Uterus (tissue), 3 donors: ENCODE measurements at regions not wholly inside any gene's neighbourhood (a gene's known extent, or its start where the extent isn't known, plus 50 kb on each side); places are given as distances from the start of the nearest gene placed in this dataset.
"Not testable (repeated sequence)": the region's sequence is repeated elsewhere in the genome, so short reads cannot be mapped to it uniquely, and the experiment has no call there.

Experiments used
- DNase-seq, 2 donors: peaks; one replicate each; pipeline ENCODE4 v3.0.0-alpha.2; 2019 to 2020
- H3K27ac ChIP-seq, 2 donors: fragments of 200-600 bp; sonication (generic); 1 replicate in 1 of 2; 2 replicates in 1 of 2; pipeline ENCODE4 v1.5.1; 2016 to 2018
- H3K27me3 ChIP-seq, 2 donors: fragments of 200-600 bp; sonication (generic); one replicate each; pipeline ENCODE4 v1.5.1; 2018 to 2019; ENCODE audit warnings: control low read depth in 1 of 2
- H3K36me3 ChIP-seq, 2 donors: fragments of 200-600 bp; sonication (generic); one replicate each; pipeline ENCODE4 v1.5.1; 2019; ENCODE audit warnings: control low read depth in 1 of 2
- H3K4me1 ChIP-seq, 2 donors: fragments of 200-600 bp; sonication (generic); one replicate each; pipeline ENCODE4 v1.5.1; 2018 to 2019; ENCODE audit warnings: control low read depth in 1 of 2
- H3K4me3 ChIP-seq, 2 donors: fragments of 200-600 bp; sonication (generic); 1 replicate in 1 of 2; 2 replicates in 1 of 2; pipeline ENCODE4 v1.5.1; 2018 to 2019; ENCODE audit warnings: mild to moderate bottlenecking in 1 of 2
- H3K9me3 ChIP-seq, 2 donors: fragments of 200-600 bp; sonication (generic); one replicate each; pipeline ENCODE4 v1.5.1; 2019; ENCODE audit warnings: control low read depth in 1 of 2
- POLR2A ChIP-seq, 2 donors: fragments of 450-650 bp; IDR thresholded peaks; one replicate each; pipeline ENCODE4 v1.6.1; 2016; ENCODE audit warnings: antibody characterized with exemption in 2 of 2, mild to moderate bottlenecking in 1 of 2, moderate library complexity in 1 of 2
- intact Hi-C: fragments of 100-400 bp; cut with DNase I; formaldehyde crosslinking; loops from one replicate; pipeline ENCODE4 v1.15.1; 2023; ENCODE audit warnings: low total_unique reads
- TF ChIP-seq, protein P1 (sequence below), 4 experiments: fragments of 200-600 bp in 2 of 4; fragments of 450-650 bp in 2 of 4; sonication (generic) in 2 of 4; IDR thresholded peaks; one replicate each; pipeline ENCODE4 v1.5.1; 2016 to 2019; ENCODE audit warnings: antibody characterized with exemption in 4 of 4, mild to moderate bottlenecking in 2 of 4, moderate library complexity in 1 of 4
- donor health status: DM: yes; HTN: yes; CAD: no.

DNA sequence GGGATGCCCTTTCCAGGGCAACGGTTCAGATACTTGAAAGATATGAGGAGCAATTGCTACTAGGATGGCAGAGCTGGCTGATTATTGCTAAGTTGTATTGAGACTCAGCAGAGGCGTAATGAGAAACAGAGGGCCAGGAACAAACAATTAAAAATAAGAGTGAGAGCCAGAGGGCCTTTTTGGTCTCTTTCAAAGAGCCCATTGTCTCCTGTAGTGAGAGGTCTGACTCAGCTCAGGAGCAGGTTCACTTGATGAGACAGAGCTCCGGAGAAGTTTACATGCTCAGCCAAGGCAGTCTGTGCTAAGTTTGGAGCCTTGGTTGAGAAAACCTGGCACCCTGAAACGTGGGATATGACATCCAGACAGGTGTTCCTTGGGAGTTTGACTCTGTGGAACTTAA, 303.9 kb upstream of the DLGAP1 start:
- H3K27ac ChIP-seq: no peak overlapping the region
- TF ChIP-seq POLR2A (IDR thresholded peaks at IDR 0.05): no peak
- TF ChIP-seq, protein P1, sequence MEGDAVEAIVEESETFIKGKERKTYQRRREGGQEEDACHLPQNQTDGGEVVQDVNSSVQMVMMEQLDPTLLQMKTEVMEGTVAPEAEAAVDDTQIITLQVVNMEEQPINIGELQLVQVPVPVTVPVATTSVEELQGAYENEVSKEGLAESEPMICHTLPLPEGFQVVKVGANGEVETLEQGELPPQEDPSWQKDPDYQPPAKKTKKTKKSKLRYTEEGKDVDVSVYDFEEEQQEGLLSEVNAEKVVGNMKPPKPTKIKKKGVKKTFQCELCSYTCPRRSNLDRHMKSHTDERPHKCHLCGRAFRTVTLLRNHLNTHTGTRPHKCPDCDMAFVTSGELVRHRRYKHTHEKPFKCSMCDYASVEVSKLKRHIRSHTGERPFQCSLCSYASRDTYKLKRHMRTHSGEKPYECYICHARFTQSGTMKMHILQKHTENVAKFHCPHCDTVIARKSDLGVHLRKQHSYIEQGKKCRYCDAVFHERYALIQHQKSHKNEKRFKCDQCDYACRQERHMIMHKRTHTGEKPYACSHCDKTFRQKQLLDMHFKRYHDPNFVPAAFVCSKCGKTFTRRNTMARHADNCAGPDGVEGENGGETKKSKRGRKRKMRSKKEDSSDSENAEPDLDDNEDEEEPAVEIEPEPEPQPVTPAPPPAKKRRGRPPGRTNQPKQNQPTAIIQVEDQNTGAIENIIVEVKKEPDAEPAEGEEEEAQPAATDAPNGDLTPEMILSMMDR (IDR thresholded peaks at IDR 0.05): no peak
- no peak overlapping the region for H3K4me3 ChIP-seq
- intact Hi-C loops: no loop called here
- no peak for DNase-seq
- no peaks in the 10 kb centered on the region for H3K27me3 ChIP-seq
- H3K4me1 ChIP-seq: no peaks in the 10 kb centered on the region
- no peaks in the 10 kb centered on the region for H3K36me3 ChIP-seq
- H3K9me3 ChIP-seq: no peaks in the 10 kb centered on the region

DNA sequence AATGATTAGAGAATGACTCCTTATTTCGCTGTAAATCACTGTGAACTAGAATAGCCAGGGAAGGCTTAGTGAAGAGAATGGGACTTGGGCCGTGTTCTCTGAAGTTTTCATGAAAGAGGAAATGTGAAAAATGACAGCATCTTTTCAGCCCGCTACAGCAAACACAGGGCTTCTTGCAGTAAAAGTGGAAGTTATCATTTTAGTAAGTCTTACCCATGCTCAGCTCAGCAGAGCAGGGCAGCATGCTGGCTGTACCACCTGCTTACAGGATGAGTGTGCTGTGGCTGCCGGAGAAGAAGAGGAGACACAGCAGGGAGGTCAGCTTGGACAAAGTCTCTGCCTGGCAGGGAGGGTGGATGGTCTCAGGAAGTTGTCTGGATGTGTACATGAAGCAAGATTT, 300.7 kb upstream of the DLGAP1 start:
- Histone ChIP-seq H3K4me3 (no peak overlapping the region), H3K27me3 (no peaks in the 10 kb centered on the region), H3K4me1 (no peaks in the 10 kb centered on the region), H3K36me3 (no peaks in the 10 kb centered on the region), H3K9me3 (no peaks in the 10 kb centered on the region), H3K27ac (no peak overlapping the region)
- intact Hi-C loops: no loop called here
- DNase-seq: no peak
- TF ChIP-seq, protein P1 (IDR thresholded peaks at IDR 0.05): no peak
- TF ChIP-seq POLR2A (IDR thresholded peaks at IDR 0.05): no peak

DNA sequence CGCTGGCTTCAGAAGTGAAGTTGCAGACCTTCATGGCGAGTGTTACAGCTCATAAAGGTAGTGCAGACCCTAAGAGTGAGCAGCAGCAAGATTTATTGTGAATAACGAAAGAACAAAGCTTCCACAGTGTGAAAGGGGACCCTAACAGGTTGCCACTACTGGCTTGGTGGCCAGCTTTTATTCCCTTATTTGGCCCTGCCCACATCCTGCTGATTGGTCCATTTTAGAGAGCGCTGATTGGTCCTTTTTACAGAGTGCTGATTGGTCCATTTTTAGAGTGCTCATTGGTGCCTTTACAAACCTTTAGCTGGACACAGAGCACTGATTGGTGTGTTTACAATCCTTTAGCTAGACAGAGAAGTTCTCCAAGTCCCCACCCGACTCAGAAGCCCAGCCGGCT, 298.0 kb upstream of the DLGAP1 start:
- H3K27ac ChIP-seq, H3K9me3 ChIP-seq, DNase-seq, H3K4me3 ChIP-seq, H3K27me3 ChIP-seq, intact Hi-C loops, H3K4me1 ChIP-seq, H3K36me3 ChIP-seq: not testable (repeated sequence)

DNA sequence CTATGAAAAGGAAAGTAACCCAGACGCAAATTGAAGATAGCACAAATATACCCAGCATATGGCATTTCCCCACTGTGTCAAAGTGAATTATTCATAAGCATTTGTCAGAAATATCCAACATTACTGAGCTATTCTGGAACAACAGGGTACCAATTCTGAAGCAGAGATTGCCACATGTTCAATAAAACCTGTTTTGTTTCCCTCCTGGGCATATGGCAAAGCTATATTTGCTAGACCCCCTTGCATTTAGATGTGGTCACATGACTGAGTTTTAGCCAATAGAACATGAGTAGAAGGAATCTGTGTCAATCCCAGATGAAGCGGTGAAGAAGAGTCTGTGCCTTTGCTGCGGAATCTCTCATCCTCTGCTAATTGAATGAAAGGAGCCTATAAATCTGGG, 296.4 kb upstream of the DLGAP1 start:
- no peak overlapping the region for H3K4me3 ChIP-seq
- intact Hi-C loops: no loop called here
- no peaks in the 10 kb centered on the region for H3K27me3 ChIP-seq
- H3K9me3 ChIP-seq: no peaks in the 10 kb centered on the region
- H3K36me3 ChIP-seq: no peaks in the 10 kb centered on the region
- TF ChIP-seq POLR2A (IDR thresholded peaks at IDR 0.05): no peak
- TF ChIP-seq, protein P1 (IDR thresholded peaks at IDR 0.05): no peak
- no peaks in the 10 kb centered on the region for H3K4me1 ChIP-seq
- H3K27ac ChIP-seq: no peak overlapping the region
- no peak for DNase-seq

DNA sequence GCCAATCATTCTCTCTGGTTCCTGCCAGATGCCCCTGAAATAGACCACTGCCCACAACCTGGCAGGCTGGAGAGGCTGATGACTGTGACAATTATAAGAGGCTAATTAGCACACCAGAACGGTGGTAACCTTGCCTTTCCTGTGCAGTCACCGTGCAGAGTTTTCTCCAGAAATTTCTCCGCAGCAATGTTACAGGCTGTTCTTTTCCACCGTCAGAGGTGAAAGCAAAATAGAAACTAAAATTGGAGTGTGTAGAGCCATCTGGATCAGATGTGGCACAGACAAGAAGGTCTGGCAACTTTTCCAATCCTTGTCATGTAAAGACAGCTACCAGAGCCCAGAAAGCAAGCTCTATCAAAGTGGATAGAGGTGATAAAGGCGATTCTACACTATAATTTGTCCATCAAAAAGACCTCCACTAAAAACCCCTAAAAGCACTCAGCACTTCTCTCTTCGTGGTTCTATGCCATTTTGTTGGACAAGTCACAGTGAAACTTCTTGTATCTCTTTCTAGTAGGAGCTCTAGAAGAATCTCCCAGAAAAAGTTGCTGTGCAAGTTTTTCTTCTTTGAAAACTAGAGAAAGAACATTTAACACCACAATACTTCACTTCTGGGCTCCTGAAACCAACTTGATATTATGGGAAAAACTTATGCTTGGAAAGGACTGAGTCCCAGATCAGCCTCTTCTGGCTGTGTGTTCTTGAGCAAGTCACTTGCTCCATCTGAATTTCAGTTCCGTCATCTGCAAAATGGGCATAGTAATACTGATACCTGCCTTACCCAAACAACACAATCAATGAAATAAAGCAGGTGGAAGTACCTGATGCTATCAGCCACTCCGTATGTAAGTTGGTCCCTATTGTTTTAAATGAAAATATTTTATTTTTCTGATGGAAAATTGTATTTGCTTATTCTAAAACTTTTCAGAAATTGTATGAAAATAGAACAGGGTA, 295.6 kb upstream of the DLGAP1 start:
- H3K4me3 ChIP-seq: no peak overlapping the region
- no peak for DNase-seq
- intact Hi-C loops: no loop called here
- no peaks in the 10 kb centered on the region for H3K27me3 ChIP-seq
- no peak for TF ChIP-seq POLR2A (IDR thresholded peaks at IDR 0.05)
- TF ChIP-seq, protein P1 (IDR thresholded peaks at IDR 0.05): no peak
- no peak overlapping the region for H3K27ac ChIP-seq
- H3K36me3 ChIP-seq: no peaks in the 10 kb centered on the region
- H3K4me1 ChIP-seq: no peaks in the 10 kb centered on the region
- no peaks in the 10 kb centered on the region for H3K9me3 ChIP-seq
